HEK293 (cell line): ENCODE measurements at regions not wholly inside any gene's neighbourhood (a gene's known extent, or its start where the extent isn't known, plus 50 kb on each side); places are given as distances from the start of the nearest gene placed in this dataset.

ENCODE experiments used
- CTCF ChIA-PET: fragments of 350-600 bp; formaldehyde crosslinking; extraction: SDS; loops from one replicate; lab custom pipeline; 2021; ENCODE audit warnings: antibody characterized with exemption; lab: Yijun Ruan, JAX
- POLR2A ChIA-PET: fragments of 300-600 bp; formaldehyde crosslinking; extraction: SDS; loops from one replicate; lab custom pipeline; 2020; ENCODE audit warnings: antibody characterized with exemption, inconsistent platforms; lab: Yijun Ruan, JAX
- H3K27ac ChIP-seq: fragments of 200-500 bp; sonication (Bioruptor generic); 2 replicates; pipeline ENCODE4 v1.5.1; 2014; ENCODE audit warnings: low read depth, low read length, control low read depth, inconsistent platforms; ENCODE audit errors: extremely low read depth
- H3K36me3 ChIP-seq, 2 experiments: fragments of 200-500 bp in 1 of 2; sonication (Bioruptor generic) in 1 of 2; 1 replicate in 1 of 2; 2 replicates in 1 of 2; pipeline ENCODE4 v1.5.1; 2014 to 2017; ENCODE audit warnings: inconsistent platforms in 2 of 2, low read length in 2 of 2; ENCODE audit not compliant: control insufficient read depth in 2 of 2, insufficient read depth in 1 of 2
- H3K4me1 ChIP-seq: fragments of 200-500 bp; sonication (Bioruptor generic); 2 replicates; pipeline ENCODE4 v1.5.1; 2014; ENCODE audit warnings: mild to moderate bottlenecking, low read length, inconsistent platforms; ENCODE audit not compliant: control insufficient read depth, insufficient read depth
- H3K4me3 ChIP-seq: 2 replicates; pipeline ENCODE4 v1.5.1; 2011; ENCODE audit warnings: low read depth, mild to moderate bottlenecking, control low read depth, low read length, moderate library complexity
- H3K9me3 ChIP-seq: fragments of 200-500 bp; sonication (Bioruptor generic); 2 replicates; pipeline ENCODE4 v1.5.1; 2014; ENCODE audit warnings: low read depth, low read length, inconsistent platforms; ENCODE audit not compliant: control insufficient read depth, insufficient read depth
- BCL11A ChIP-seq: fragments of 450-650 bp; formaldehyde crosslinking; IDR thresholded peaks from 2 replicates; pipeline ENCODE4 v1.5.1; 2016; ENCODE audit warnings: low read depth, missing biosample characterization, missing genetic modification characterization
- BCL11B ChIP-seq: fragments of 450-650 bp; formaldehyde crosslinking; IDR thresholded peaks from 2 replicates; pipeline ENCODE4 v1.5.1; 2016; ENCODE audit warnings: low read depth, missing biosample characterization, missing genetic modification characterization
- ZBTB17 ChIP-seq: fragments of 450-650 bp; formaldehyde crosslinking; IDR thresholded peaks from 2 replicates; pipeline ENCODE4 v1.5.1; 2016; ENCODE audit warnings: missing biosample characterization, missing genetic modification characterization
- ZFP3 ChIP-seq: fragments of 450-650 bp; formaldehyde crosslinking; IDR thresholded peaks from 2 replicates; pipeline ENCODE4 v1.5.1; 2016; ENCODE audit warnings: low read depth, missing biosample characterization, missing genetic modification characterization
- ZNF354C ChIP-seq: fragments of 450-650 bp; formaldehyde crosslinking; IDR thresholded peaks from 2 replicates; pipeline ENCODE4 v1.5.1; 2016; ENCODE audit warnings: missing biosample characterization, missing genetic modification characterization, low read depth, borderline replicate concordance
- ZNF501 ChIP-seq: fragments of 450-650 bp; formaldehyde crosslinking; IDR thresholded peaks from 2 replicates; pipeline ENCODE4 v1.5.1; 2016; ENCODE audit warnings: missing biosample characterization, missing genetic modification characterization
- ZNF549 ChIP-seq: fragments of 450-650 bp; IDR thresholded peaks from 2 replicates; pipeline ENCODE4 v1.5.1; 2018; ENCODE audit warnings: missing biosample characterization, missing genetic modification characterization, mild to moderate bottlenecking, inconsistent platforms, moderate library complexity
- ZNF707 ChIP-seq: fragments of 450-650 bp; formaldehyde crosslinking; IDR thresholded peaks from 2 replicates; pipeline ENCODE4 v1.5.1; 2016; ENCODE audit warnings: missing biosample characterization, missing genetic modification characterization
- TF ChIP-seq, protein P1 (sequence below): fragments of 450-650 bp; formaldehyde crosslinking; optimal IDR thresholded peaks from 2 replicates; pipeline ENCODE3; 2016; ENCODE audit warnings: missing biosample characterization, mild to moderate bottlenecking, missing genetic modification characterization
- TF ChIP-seq, protein P2 (sequence below): fragments of 450-650 bp; formaldehyde crosslinking; IDR thresholded peaks from 2 replicates; pipeline ENCODE4 v1.5.1; 2016; ENCODE audit warnings: missing biosample characterization, missing genetic modification characterization
- TF ChIP-seq, protein P3 (sequence below): fragments of 450-650 bp; formaldehyde crosslinking; IDR thresholded peaks from 2 replicates; pipeline ENCODE4 v1.5.1; 2017; ENCODE audit warnings: missing biosample characterization, missing genetic modification characterization
- TF ChIP-seq, protein P4 (sequence below): fragments of 450-650 bp; formaldehyde crosslinking; IDR thresholded peaks from 2 replicates; pipeline ENCODE4 v1.5.1; 2016; ENCODE audit warnings: missing biosample characterization, missing genetic modification characterization
- TF ChIP-seq, protein P5 (sequence below): fragments of 450-650 bp; IDR thresholded peaks from 2 replicates; pipeline ENCODE4 v1.5.1; 2018; ENCODE audit warnings: missing biosample characterization, missing genetic modification characterization
- TF ChIP-seq, protein P6 (sequence below): fragments of 450-650 bp; formaldehyde crosslinking; IDR thresholded peaks from 2 replicates; pipeline ENCODE4 v1.5.1; 2016; ENCODE audit warnings: missing biosample characterization, missing genetic modification characterization
- TF ChIP-seq, protein P7 (sequence below): fragments of 450-650 bp; formaldehyde crosslinking; IDR thresholded peaks from 2 replicates; pipeline ENCODE4 v1.5.1; 2016; ENCODE audit warnings: missing biosample characterization, missing genetic modification characterization, borderline replicate concordance
- TF ChIP-seq, protein P8 (sequence below): fragments of 450-650 bp; formaldehyde crosslinking; IDR thresholded peaks from 2 replicates; pipeline ENCODE4 v1.5.1; 2016; ENCODE audit warnings: missing biosample characterization, missing genetic modification characterization

DNA sequence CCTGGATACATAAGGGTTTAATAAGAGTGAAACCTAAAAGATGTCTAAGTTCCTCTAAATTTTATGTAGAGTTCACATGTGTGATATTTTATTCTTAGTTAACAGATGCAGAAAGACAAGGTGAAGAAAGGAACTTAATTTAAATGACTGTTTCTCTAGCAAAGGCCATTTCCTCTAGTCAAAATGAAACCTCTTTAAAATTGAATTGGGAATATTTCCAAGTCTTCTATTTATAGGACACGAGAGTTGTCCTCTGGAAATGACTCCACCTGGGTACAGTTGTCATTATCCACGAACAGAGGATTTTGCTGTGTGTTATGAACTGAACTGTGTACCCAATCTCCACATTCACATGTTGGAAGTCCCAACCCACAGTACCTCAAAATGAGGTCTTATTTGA is 64.5 kb upstream of the KCNK1 start (continued):
- TF ChIP-seq, protein P1, sequence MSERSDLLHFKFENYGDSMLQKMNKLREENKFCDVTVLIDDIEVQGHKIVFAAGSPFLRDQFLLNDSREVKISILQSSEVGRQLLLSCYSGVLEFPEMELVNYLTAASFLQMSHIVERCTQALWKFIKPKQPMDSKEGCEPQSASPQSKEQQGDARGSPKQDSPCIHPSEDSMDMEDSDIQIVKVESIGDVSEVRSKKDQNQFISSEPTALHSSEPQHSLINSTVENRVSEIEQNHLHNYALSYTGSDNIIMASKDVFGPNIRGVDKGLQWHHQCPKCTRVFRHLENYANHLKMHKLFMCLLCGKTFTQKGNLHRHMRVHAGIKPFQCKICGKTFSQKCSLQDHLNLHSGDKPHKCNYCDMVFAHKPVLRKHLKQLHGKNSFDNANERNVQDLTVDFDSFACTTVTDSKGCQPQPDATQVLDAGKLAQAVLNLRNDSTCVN, result no peak
- no peak for TF ChIP-seq ZNF707
- TF ChIP-seq, protein P2, sequence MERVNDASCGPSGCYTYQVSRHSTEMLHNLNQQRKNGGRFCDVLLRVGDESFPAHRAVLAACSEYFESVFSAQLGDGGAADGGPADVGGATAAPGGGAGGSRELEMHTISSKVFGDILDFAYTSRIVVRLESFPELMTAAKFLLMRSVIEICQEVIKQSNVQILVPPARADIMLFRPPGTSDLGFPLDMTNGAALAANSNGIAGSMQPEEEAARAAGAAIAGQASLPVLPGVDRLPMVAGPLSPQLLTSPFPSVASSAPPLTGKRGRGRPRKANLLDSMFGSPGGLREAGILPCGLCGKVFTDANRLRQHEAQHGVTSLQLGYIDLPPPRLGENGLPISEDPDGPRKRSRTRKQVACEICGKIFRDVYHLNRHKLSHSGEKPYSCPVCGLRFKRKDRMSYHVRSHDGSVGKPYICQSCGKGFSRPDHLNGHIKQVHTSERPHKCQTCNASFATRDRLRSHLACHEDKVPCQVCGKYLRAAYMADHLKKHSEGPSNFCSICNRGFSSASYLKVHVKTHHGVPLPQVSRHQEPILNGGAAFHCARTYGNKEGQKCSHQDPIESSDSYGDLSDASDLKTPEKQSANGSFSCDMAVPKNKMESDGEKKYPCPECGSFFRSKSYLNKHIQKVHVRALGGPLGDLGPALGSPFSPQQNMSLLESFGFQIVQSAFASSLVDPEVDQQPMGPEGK (tag by site-specific recombination), result no peak
- TF ChIP-seq, protein P3, sequence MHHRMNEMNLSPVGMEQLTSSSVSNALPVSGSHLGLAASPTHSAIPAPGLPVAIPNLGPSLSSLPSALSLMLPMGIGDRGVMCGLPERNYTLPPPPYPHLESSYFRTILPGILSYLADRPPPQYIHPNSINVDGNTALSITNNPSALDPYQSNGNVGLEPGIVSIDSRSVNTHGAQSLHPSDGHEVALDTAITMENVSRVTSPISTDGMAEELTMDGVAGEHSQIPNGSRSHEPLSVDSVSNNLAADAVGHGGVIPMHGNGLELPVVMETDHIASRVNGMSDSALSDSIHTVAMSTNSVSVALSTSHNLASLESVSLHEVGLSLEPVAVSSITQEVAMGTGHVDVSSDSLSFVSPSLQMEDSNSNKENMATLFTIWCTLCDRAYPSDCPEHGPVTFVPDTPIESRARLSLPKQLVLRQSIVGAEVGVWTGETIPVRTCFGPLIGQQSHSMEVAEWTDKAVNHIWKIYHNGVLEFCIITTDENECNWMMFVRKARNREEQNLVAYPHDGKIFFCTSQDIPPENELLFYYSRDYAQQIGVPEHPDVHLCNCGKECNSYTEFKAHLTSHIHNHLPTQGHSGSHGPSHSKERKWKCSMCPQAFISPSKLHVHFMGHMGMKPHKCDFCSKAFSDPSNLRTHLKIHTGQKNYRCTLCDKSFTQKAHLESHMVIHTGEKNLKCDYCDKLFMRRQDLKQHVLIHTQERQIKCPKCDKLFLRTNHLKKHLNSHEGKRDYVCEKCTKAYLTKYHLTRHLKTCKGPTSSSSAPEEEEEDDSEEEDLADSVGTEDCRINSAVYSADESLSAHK (tag by site-specific recombination), result no peak
- TF ChIP-seq ZFP3 (tag by site-specific recombination), result no peak
- no peak for TF ChIP-seq ZNF549 (tag by site-specific recombination)
- no peak for TF ChIP-seq BCL11B (tag by site-specific recombination)
- TF ChIP-seq ZNF354C (tag by site-specific recombination), result no peak
- no peak for TF ChIP-seq ZBTB17 (tag by site-specific recombination)

DNA sequence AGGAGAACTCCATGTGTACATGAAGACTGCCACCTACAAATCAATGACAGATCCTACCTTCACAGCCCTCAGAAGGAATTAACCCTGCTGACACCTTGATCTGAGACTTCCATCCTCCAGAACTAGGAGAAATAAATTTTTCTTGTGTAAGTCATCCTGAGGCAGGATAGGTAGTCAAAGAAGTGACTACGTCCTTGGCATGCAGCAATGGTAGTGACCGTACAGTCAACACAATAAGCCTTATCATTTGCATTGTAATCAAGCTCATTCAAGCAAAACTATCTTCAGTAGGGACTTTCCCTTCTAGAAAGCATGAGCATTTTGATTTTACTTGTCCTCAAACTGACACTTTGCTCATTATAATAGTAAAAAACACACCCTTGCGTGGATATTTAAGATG is 64.0 kb upstream of the KCNK1 start:
- Histone ChIP-seq H3K36me3 (no peaks in the 10 kb centered on the region), H3K4me1 (no peaks in the 10 kb centered on the region), H3K4me3 (no peak overlapping the region), H3K27ac (no peak overlapping the region), H3K9me3 (no peaks in the 10 kb centered on the region)
- ChIA-PET POLR2A (no interaction called here), CTCF (interaction anchor here (0.6 to 0.8 kb wide), 2 partner anchors 91 to 777 kb away, joined by 3 read pairs; no protein-coding TSS in a partner anchor)
- TF ChIP-seq, protein P4, sequence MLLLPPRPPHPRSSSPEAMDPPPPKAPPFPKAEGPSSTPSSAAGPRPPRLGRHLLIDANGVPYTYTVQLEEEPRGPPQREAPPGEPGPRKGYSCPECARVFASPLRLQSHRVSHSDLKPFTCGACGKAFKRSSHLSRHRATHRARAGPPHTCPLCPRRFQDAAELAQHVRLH, result no peak
- TF ChIP-seq, protein P5, sequence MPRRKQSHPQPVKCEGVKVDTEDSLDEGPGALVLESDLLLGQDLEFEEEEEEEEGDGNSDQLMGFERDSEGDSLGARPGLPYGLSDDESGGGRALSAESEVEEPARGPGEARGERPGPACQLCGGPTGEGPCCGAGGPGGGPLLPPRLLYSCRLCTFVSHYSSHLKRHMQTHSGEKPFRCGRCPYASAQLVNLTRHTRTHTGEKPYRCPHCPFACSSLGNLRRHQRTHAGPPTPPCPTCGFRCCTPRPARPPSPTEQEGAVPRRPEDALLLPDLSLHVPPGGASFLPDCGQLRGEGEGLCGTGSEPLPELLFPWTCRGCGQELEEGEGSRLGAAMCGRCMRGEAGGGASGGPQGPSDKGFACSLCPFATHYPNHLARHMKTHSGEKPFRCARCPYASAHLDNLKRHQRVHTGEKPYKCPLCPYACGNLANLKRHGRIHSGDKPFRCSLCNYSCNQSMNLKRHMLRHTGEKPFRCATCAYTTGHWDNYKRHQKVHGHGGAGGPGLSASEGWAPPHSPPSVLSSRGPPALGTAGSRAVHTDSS, result no peak
- TF ChIP-seq, protein P6, sequence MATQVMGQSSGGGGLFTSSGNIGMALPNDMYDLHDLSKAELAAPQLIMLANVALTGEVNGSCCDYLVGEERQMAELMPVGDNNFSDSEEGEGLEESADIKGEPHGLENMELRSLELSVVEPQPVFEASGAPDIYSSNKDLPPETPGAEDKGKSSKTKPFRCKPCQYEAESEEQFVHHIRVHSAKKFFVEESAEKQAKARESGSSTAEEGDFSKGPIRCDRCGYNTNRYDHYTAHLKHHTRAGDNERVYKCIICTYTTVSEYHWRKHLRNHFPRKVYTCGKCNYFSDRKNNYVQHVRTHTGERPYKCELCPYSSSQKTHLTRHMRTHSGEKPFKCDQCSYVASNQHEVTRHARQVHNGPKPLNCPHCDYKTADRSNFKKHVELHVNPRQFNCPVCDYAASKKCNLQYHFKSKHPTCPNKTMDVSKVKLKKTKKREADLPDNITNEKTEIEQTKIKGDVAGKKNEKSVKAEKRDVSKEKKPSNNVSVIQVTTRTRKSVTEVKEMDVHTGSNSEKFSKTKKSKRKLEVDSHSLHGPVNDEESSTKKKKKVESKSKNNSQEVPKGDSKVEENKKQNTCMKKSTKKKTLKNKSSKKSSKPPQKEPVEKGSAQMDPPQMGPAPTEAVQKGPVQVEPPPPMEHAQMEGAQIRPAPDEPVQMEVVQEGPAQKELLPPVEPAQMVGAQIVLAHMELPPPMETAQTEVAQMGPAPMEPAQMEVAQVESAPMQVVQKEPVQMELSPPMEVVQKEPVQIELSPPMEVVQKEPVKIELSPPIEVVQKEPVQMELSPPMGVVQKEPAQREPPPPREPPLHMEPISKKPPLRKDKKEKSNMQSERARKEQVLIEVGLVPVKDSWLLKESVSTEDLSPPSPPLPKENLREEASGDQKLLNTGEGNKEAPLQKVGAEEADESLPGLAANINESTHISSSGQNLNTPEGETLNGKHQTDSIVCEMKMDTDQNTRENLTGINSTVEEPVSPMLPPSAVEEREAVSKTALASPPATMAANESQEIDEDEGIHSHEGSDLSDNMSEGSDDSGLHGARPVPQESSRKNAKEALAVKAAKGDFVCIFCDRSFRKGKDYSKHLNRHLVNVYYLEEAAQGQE (tag by site-specific recombination), result no peak
- no peak for TF ChIP-seq ZNF501 (tag by site-specific recombination)
- no peak for TF ChIP-seq BCL11A (tag by site-specific recombination)
- no peak for TF ChIP-seq ZNF354C (tag by site-specific recombination)
- TF ChIP-seq, protein P7, sequence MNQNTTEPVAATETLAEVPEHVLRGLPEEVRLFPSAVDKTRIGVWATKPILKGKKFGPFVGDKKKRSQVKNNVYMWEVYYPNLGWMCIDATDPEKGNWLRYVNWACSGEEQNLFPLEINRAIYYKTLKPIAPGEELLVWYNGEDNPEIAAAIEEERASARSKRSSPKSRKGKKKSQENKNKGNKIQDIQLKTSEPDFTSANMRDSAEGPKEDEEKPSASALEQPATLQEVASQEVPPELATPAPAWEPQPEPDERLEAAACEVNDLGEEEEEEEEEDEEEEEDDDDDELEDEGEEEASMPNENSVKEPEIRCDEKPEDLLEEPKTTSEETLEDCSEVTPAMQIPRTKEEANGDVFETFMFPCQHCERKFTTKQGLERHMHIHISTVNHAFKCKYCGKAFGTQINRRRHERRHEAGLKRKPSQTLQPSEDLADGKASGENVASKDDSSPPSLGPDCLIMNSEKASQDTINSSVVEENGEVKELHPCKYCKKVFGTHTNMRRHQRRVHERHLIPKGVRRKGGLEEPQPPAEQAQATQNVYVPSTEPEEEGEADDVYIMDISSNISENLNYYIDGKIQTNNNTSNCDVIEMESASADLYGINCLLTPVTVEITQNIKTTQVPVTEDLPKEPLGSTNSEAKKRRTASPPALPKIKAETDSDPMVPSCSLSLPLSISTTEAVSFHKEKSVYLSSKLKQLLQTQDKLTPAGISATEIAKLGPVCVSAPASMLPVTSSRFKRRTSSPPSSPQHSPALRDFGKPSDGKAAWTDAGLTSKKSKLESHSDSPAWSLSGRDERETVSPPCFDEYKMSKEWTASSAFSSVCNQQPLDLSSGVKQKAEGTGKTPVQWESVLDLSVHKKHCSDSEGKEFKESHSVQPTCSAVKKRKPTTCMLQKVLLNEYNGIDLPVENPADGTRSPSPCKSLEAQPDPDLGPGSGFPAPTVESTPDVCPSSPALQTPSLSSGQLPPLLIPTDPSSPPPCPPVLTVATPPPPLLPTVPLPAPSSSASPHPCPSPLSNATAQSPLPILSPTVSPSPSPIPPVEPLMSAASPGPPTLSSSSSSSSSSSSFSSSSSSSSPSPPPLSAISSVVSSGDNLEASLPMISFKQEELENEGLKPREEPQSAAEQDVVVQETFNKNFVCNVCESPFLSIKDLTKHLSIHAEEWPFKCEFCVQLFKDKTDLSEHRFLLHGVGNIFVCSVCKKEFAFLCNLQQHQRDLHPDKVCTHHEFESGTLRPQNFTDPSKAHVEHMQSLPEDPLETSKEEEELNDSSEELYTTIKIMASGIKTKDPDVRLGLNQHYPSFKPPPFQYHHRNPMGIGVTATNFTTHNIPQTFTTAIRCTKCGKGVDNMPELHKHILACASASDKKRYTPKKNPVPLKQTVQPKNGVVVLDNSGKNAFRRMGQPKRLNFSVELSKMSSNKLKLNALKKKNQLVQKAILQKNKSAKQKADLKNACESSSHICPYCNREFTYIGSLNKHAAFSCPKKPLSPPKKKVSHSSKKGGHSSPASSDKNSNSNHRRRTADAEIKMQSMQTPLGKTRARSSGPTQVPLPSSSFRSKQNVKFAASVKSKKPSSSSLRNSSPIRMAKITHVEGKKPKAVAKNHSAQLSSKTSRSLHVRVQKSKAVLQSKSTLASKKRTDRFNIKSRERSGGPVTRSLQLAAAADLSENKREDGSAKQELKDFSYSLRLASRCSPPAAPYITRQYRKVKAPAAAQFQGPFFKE (tag by site-specific recombination), result no peak
- TF ChIP-seq, protein P8, sequence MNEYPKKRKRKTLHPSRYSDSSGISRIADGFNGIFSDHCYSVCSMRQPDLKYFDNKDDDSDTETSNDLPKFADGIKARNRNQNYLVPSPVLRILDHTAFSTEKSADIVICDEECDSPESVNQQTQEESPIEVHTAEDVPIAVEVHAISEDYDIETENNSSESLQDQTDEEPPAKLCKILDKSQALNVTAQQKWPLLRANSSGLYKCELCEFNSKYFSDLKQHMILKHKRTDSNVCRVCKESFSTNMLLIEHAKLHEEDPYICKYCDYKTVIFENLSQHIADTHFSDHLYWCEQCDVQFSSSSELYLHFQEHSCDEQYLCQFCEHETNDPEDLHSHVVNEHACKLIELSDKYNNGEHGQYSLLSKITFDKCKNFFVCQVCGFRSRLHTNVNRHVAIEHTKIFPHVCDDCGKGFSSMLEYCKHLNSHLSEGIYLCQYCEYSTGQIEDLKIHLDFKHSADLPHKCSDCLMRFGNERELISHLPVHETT, result no peak
